ENCODE measurements at regions not wholly inside any gene's neighbourhood (a gene's known extent, or its start where the extent isn't known, plus 50 kb on each side); places are given as distances from the start of the nearest gene placed in this dataset.

DNA sequence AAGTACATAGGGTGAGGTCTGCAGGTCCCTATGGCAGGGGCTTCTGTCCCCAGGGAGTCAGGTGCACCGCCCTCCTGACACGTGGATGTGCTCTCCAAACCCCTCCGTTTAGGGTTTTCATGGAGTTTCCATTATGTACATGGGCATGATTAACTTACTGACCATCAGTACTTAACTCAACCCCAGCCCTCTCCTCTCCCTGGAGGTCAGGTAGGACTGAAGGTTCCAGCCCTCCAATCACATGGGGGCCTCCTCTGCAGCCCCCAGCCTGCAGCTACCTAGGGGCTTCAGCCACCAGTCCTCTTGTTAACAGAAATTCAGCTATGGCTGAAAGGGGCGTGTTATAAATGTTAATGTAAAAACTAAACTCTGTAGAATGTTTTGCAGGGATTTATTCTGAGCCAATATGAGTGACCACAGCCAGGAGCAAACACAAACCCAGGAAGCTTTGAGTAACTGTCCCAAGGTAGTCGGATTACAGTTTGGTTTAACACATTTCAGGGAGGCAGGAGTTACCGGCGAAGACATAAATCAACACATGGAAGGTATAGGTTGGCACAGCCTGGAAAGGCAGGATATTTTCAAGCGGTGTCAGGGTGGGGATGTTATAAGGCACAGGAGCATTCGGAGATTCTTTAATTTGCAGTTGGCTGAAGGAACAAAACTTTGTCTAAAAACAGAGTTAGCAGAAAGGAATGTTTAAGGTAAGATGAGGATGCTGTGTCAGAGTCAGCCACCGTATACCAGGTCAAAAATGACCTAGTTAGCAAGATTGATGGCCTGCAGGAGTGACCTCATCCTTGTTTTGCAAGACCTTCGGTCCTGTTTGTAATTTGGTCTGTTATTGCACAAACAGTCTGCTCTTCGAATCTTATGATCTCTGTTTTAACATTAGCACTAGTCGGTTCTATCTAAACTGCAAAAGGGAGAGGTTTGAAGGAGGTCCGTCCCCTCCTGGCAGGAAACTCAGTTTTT lies 75.2 kb downstream of the TNFAIP2 start:
- Mint-ChIP-seq H3K27me3 (peaks cover 11% of the 10 kb centered on the region), H3K4me1 (no peaks in the 10 kb centered on the region), H3K36me3 (no peaks in the 10 kb centered on the region), H3K4me3 (no peak overlapping the region), H3K27ac (no peak overlapping the region), H3K9me3 (ENCODE audit: low read depth) (peaks cover 4% of the 10 kb centered on the region)
- ATAC-seq (no peak), DNase-seq (no peak)
- CTCF ChIA-PET, result no interaction called here

DNA sequence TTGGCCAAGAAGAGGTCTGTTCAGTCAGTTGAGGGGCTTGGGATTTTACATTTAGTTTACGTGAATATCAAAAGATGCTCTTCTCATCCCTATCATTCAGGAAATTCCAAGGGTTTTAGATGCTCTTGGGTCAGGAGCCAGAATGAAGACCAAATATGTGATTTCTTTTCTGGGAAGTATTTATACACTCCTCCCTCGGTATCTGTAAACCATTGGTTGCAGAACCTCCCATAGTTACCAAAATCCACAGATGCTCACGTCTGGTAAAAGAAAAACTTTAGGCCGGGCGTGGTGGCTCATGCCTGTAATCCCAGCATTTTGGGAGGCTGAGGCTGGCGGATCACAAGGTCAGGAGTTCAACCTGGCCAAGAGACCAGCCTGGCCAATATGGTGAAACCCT lies 75.9 kb downstream of the TNFAIP2 start:
- DNase-seq (no peak), ATAC-seq (no peak)
- Mint-ChIP-seq H3K27ac (no peak overlapping the region), H3K9me3 (ENCODE audit: low read depth) (peaks cover 4% of the 10 kb centered on the region), H3K4me3 (no peak overlapping the region), H3K27me3 (peaks cover 7% of the 10 kb centered on the region), H3K4me1 (no peaks in the 10 kb centered on the region), H3K36me3 (no peaks in the 10 kb centered on the region)
- CTCF ChIA-PET, result no interaction called here

DNA sequence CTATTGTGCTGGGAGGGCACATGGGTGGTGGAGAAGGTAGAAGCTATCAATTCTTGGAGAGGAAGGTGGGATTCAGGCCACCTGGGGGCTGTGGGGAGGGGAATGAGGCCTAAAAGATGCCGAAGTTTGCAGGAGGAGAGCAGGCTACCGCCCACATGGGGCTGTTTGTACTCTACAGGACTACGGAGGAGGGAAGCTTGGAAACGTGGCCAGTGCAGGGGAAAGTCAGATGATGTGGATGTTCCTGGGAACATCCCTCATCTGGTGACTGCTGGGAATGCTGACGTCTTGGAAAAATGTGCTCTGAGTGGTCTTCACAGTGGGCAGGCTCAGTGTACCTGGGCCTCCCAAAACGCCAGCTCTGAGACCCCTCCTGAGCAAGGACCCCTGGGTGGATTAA lies 78.5 kb downstream of the TNFAIP2 start:
- Mint-ChIP-seq H3K27me3 (peaks cover 10% of the 10 kb centered on the region), H3K36me3 (no peaks in the 10 kb centered on the region), H3K27ac (no peak overlapping the region), H3K4me3 (no peak overlapping the region), H3K4me1 (no peaks in the 10 kb centered on the region), H3K9me3 (ENCODE audit: low read depth) (peaks cover 8% of the 10 kb centered on the region)
- ATAC-seq (no peak), DNase-seq (no peak)
- CTCF ChIA-PET, result no interaction called here

DNA sequence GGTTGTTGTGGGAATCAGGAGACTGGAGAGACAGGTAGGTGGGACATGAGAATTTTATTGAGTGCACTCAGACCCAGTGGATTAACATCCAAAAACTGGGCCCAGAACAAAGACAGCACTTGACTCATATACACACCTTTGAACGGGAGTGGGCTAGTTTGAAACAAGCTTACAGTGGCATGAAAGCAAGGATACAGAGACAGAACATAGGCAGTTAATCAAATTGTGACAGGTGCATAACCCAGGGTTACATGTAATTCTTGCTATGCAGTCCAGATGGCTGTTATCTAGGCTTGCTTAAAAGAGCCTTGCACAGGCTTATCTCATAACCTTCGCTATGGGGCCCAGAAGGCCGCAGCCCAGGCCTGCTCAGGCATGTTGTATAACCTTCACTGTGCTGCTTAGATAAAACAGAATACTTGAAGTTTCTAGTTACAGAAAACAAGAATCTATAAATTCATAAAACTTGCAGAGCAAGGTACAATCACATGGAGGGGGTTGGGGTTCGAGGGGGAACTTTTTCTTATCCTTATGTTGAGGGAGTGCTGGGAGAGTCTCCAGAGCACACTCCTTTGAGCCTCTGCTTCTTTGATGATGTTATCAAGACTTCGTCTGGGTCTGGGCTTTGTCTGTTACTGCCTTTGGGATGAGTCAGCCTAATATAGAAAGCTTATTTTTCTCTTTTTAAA lies 81.7 kb downstream of the TNFAIP2 start:
- peaks cover 2% of the 10 kb centered on the region for H3K36me3 Mint-ChIP-seq
- no peak overlapping the region for H3K27ac Mint-ChIP-seq
- DNase-seq (no peak), ATAC-seq (no peak)
- H3K9me3 Mint-ChIP-seq (ENCODE audit: low read depth), result peaks cover 8% of the 10 kb centered on the region
- no peaks in the 10 kb centered on the region for H3K4me1 Mint-ChIP-seq
- CTCF ChIA-PET, result interaction anchor here (1.3 kb wide), 1 partner anchor 100 kb away, joined by 3 read pairs; no protein-coding TSS in a partner anchor
- no peak overlapping the region for H3K4me3 Mint-ChIP-seq
- H3K27me3 Mint-ChIP-seq, result peaks cover 32% of the 10 kb centered on the region

DNA sequence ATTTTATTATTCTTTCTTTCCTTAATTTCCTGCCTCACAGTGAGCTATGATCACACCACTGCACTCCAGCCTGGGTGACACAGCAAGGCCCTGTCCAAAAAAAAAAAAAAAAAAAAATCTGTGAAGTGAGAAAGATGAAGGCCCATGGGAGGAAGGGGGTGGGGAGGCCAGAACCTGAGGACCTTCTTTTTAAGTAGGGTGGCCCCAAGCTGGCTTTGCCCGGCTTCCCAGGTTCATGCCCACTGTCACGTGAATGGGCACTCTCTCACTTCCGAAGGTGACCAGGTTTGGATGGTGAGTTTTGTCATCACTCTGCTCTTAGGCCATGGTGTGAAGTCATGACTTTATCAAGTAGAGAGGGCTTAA lies 82.3 kb downstream of the TNFAIP2 start:
- no peak for ATAC-seq
- no peak overlapping the region for H3K4me3 Mint-ChIP-seq
- no peaks in the 10 kb centered on the region for H3K4me1 Mint-ChIP-seq
- CTCF ChIA-PET, result no interaction called here
- DNase-seq, result no peak
- H3K27ac Mint-ChIP-seq, result no peak overlapping the region
- H3K9me3 Mint-ChIP-seq (ENCODE audit: low read depth), result peaks cover 8% of the 10 kb centered on the region
- H3K27me3 Mint-ChIP-seq, result peaks cover 34% of the 10 kb centered on the region
- peaks cover 2% of the 10 kb centered on the region for H3K36me3 Mint-ChIP-seq

DNA sequence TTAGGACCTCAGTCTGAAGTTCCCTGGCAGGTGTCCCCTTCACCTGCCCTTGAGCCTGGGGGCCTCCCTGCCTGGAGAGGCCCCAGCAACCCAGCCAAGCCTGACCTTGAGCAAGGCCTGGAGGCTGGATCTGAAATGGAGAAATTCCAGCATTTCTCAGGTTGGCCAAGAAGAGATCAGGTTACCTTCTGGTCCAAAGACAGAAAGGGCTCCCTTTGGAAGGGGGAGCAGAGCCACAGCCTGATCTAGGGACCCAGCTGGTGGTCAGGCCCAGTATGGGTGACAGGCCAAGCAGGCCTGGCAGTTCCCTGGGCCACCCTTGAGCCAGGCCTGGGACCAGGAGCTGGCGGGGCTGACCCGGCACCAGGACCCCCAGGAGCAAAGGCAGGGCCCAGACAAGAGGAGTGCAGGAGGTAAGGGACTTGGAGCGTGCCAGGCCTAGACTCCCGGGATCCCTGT lies 82.8 kb downstream of the TNFAIP2 start:
- H3K36me3 Mint-ChIP-seq, result peaks cover 2% of the 10 kb centered on the region
- H3K27me3 Mint-ChIP-seq, result peaks cover 34% of the 10 kb centered on the region
- no peak overlapping the region for H3K27ac Mint-ChIP-seq
- H3K4me3 Mint-ChIP-seq, result no peak overlapping the region
- ATAC-seq (no peak), DNase-seq (no peak)
- H3K9me3 Mint-ChIP-seq (ENCODE audit: low read depth), result peaks cover 7% of the 10 kb centered on the region
- H3K4me1 Mint-ChIP-seq, result no peaks in the 10 kb centered on the region
- CTCF ChIA-PET, result no interaction called here

DNA sequence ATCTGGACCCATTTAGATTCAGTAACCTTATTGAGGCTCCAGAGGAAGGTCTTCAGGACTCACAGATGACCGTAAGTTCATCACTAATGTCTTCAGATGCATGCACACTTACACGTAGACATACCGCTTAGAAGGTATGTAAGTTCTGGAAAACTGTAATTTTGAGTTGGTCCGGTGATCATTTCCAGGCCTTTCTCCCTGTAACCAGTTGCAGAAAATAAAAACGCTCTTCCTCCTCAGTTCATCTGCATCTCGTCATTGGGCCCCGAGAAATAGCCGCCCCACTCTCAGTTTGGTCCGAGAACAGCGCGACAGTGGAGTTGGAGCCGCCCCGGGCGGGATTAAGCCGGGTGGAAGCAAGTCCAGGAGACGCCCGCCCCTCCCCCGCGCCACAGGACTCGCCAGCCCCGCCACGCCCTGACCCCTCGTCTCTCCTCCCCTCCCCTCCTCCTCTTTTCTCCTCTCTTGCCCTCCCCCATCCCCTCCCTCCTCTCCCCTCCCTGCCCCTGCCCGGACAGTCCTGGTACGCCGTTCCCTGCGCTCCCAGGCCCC lies 83.7 kb downstream of the TNFAIP2 start:
- CTCF ChIA-PET, result no interaction called here
- H3K36me3 Mint-ChIP-seq, result peaks cover 2% of the 10 kb centered on the region
- peaks cover 4% of the 10 kb centered on the region for H3K9me3 Mint-ChIP-seq (ENCODE audit: low read depth)
- no peak overlapping the region for H3K27ac Mint-ChIP-seq
- DNase-seq, result no peak
- H3K27me3 Mint-ChIP-seq, result peaks cover 35% of the 10 kb centered on the region
- no peak overlapping the region for H3K4me3 Mint-ChIP-seq
- ATAC-seq, result no peak
- H3K4me1 Mint-ChIP-seq, result no peaks in the 10 kb centered on the region

DNA sequence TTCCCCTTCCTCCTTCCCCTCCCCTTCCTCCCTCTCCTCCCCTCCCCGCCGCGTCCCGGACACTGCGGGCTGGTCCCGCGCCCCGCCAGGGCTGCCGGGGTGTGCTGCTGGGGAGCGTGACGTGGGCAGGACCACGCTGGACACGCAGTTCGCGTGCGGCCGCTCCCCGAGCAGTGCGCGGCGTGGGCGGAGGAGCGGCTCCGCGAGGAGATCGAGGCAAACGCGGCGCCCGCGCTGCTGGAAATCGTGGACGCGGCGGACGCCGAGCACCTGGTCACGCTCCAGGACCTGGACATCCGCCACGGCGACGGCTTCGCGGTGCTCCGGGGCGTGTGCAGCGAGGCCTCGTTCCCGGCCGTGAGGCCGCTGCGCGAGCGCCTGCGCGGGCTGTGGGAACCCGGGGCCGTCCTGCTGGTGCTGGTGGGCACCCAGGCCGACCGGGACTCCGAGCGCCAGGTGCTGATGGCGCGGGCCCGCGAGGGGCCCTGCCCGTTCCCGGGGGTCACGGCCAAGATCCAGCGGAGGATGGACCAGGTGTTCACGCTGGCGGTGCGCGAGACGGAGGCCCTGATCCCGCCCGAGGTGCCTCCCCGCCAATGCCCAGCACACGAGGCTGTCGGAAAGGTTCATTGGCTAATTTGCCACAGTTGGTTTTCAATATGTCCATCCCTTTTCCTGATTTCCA lies 84.3 kb downstream of the TNFAIP2 start:
- DNase-seq (no peak), ATAC-seq (no peak)
- peaks cover 4% of the 10 kb centered on the region for H3K9me3 Mint-ChIP-seq (ENCODE audit: low read depth)
- CTCF ChIA-PET, result no interaction called here
- H3K36me3 Mint-ChIP-seq, result peaks cover 2% of the 10 kb centered on the region
- no peak overlapping the region for H3K4me3 Mint-ChIP-seq
- no peak overlapping the region for H3K27ac Mint-ChIP-seq
- peaks cover 38% of the 10 kb centered on the region for H3K27me3 Mint-ChIP-seq
- H3K4me1 Mint-ChIP-seq, result no peaks in the 10 kb centered on the region

DNA sequence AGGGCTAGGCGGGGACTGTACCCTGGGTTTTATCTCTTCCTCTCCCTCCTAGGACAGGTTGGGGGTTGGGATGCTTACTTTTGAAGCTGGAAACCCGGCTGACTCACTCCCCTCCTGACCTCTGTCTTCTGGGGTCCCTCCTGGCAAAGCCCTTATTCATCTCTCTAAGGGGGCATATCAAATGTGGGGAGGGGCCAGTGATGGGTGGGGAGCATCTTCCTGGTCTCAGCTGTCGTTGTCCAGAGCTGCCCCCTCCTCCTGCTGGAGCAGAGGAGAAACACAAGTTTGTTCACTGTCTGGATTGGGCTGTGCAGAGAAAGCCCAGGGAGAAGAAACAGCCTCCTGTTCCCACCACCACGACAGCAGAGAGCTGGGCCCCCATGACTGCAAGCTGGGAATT lies 85.8 kb downstream of the TNFAIP2 start:
- no peak overlapping the region for H3K27ac Mint-ChIP-seq
- no peak for DNase-seq
- H3K9me3 Mint-ChIP-seq (ENCODE audit: low read depth), result peaks cover 4% of the 10 kb centered on the region
- ATAC-seq, result no peak
- H3K4me1 Mint-ChIP-seq, result no peaks in the 10 kb centered on the region
- H3K36me3 Mint-ChIP-seq, result peaks cover 2% of the 10 kb centered on the region
- peaks cover 42% of the 10 kb centered on the region for H3K27me3 Mint-ChIP-seq
- H3K4me3 Mint-ChIP-seq, result no peak overlapping the region
- CTCF ChIA-PET, result no interaction called here

DNA sequence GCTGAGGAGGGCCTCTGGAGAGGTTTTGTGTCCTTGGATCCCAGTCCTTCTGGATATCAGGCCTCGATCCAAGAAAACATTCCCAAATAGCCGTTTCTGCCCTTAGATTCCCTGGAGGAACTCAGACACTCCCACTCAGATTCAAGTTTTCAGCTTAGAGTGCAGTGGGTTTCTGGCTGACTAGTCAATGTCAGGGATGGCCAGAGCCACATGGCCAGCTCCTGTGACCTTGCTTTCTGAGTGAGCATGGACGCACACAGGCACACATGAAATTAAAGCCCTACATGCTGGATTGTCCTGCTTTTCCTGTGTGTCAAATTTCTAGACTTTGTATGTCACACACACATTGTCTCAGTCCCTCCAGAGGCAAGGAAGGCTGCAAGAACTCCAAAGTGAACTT lies 86.2 kb downstream of the TNFAIP2 start:
- CTCF ChIA-PET, result no interaction called here
- Mint-ChIP-seq H3K27ac (no peak overlapping the region), H3K9me3 (ENCODE audit: low read depth) (peaks cover 4% of the 10 kb centered on the region), H3K4me3 (no peak overlapping the region), H3K36me3 (peaks cover 2% of the 10 kb centered on the region), H3K27me3 (peaks cover 42% of the 10 kb centered on the region), H3K4me1 (no peaks in the 10 kb centered on the region)
- DNase-seq, result no peak
- ATAC-seq, result no peak

DNA sequence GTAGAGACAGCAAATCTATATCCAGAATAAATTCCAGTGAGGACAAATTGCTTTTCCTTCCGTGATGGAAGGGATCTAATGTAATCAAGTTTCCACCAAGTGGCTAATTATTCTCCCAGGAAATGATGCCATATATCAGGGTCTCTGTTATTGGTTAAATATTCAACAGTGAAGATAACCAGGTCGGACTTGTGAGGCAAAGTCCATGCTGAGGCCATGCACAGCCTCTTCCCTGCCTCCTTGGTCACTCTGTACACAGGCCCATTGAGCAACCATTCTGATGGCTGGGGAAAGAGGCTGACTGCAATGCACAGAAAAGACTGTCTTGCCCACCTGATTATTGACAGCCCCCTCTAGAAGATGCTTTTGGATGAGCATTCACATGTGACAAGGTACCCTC lies 90.1 kb downstream of the TNFAIP2 start:
- Mint-ChIP-seq H3K27ac (no peak overlapping the region), H3K9me3 (ENCODE audit: low read depth) (no peaks in the 10 kb centered on the region), H3K4me3 (no peak overlapping the region), H3K36me3 (peaks cover 1% of the 10 kb centered on the region), H3K4me1 (no peaks in the 10 kb centered on the region), H3K27me3 (peaks cover 34% of the 10 kb centered on the region)
- ATAC-seq (no peak), DNase-seq (no peak)
- CTCF ChIA-PET, result no interaction called here

DNA sequence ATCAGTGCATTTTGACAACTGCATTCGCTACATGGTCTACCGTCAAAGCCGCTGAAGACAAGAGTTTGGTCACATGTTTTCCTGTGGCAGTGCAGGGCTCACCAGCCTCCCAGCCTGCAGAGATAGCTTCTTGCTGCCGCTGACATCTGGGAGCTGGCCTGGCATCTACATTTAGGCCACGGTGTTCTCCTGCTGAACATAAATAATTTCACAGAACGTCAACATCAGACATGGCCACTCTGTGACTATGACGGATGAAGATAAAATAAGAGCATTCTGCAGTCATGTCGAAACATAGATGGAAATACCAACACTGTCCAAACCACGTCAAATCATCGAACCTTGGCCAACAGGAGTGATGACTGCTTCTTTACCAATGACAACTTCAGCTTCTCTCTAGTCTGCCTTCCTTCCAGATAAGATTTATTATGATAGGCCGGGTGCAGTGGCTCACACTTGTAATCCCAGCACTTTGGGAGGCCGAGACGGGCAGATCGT lies 91.2 kb downstream of the TNFAIP2 start:
- peaks cover 31% of the 10 kb centered on the region for H3K27me3 Mint-ChIP-seq
- ATAC-seq (no peak), DNase-seq (no peak)
- H3K4me3 Mint-ChIP-seq, result no peak overlapping the region
- H3K36me3 Mint-ChIP-seq, result no peaks in the 10 kb centered on the region
- no peaks in the 10 kb centered on the region for H3K9me3 Mint-ChIP-seq (ENCODE audit: low read depth)
- H3K27ac Mint-ChIP-seq, result no peak overlapping the region
- H3K4me1 Mint-ChIP-seq, result no peaks in the 10 kb centered on the region
- CTCF ChIA-PET, result interaction anchor here (1.2 kb wide), 1 partner anchor 78 kb away, joined by 3 read pairs; no protein-coding TSS in a partner anchor

DNA sequence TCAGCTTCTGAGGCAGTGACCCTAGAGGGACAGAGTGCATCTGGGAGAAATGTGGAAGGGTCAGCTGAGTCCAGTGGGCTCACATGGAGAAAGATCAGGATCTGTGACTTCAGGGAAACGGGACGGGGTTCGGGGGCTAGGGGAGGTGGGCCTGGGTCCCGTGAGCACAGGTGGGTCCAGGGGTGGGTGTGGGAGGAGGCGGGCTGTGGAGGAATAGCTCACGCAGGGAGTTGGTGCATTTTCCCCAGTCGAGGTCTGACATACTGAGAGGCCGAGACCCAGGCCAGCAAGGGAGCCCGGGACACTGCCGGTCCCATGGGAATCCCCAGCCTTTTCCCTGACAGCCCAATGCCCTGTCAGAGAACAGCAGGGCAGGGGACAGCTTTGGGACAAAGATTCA lies 93.1 kb downstream of the TNFAIP2 start:
- DNase-seq (no peak), ATAC-seq (no peak)
- CTCF ChIA-PET, result no interaction called here
- Mint-ChIP-seq H3K4me1 (no peaks in the 10 kb centered on the region), H3K9me3 (ENCODE audit: low read depth) (no peaks in the 10 kb centered on the region), H3K27me3 (peaks cover 36% of the 10 kb centered on the region), H3K27ac (no peak overlapping the region), H3K4me3 (no peak overlapping the region), H3K36me3 (no peaks in the 10 kb centered on the region)
